ENCODE measurements at regions not wholly inside any gene's neighbourhood (a gene's known extent, or its start where the extent isn't known, plus 50 kb on each side); places are given as distances from the start of the nearest gene placed in this dataset.

DNA sequence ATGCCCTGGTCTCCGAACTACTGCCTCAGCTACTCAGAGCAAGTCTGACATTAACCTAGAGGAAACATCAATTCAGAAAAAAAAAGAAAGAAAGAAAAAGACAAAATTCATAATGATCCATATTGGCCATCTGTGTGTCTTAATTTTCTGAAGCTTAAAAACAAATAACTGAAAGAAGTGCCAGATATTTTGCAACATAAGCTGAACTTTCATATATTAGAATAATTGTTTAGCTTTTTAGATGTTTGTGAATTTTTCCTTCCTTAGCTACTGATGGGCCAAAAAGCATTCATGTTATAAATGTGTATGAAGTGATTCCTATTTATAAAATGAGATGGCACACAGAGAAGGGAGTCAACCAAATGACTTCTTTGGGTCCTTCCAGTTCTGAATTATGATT is 555.0 kb upstream of the CHAC2 start:
- TF ChIP-seq, protein P1, sequence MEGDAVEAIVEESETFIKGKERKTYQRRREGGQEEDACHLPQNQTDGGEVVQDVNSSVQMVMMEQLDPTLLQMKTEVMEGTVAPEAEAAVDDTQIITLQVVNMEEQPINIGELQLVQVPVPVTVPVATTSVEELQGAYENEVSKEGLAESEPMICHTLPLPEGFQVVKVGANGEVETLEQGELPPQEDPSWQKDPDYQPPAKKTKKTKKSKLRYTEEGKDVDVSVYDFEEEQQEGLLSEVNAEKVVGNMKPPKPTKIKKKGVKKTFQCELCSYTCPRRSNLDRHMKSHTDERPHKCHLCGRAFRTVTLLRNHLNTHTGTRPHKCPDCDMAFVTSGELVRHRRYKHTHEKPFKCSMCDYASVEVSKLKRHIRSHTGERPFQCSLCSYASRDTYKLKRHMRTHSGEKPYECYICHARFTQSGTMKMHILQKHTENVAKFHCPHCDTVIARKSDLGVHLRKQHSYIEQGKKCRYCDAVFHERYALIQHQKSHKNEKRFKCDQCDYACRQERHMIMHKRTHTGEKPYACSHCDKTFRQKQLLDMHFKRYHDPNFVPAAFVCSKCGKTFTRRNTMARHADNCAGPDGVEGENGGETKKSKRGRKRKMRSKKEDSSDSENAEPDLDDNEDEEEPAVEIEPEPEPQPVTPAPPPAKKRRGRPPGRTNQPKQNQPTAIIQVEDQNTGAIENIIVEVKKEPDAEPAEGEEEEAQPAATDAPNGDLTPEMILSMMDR (IDR thresholded peaks at IDR 0.05) = no peak
- no peak for TF ChIP-seq POLR2A (IDR thresholded peaks at IDR 0.05)

Measured in Peyer's patch (tissue), 4 donors.